Sigmoid colon (tissue), 3 donors: ENCODE measurements at regions not wholly inside any gene's neighbourhood (a gene's known extent, or its start where the extent isn't known, plus 50 kb on each side); places are given as distances from the start of the nearest gene placed in this dataset.

Source experiments
- POLR2A ChIP-seq, 2 donors: fragments of 450-650 bp; IDR thresholded peaks; one replicate each; pipeline ENCODE4 v1.6.1; 2016; ENCODE audit warnings: antibody characterized with exemption in 2 of 2, mild to moderate bottlenecking in 2 of 2, moderate library complexity in 2 of 2
- TF ChIP-seq, protein P1 (sequence below), 4 experiments: fragments of 450-650 bp in 3 of 4; fragments of 200-600 bp in 1 of 4; IDR thresholded peaks; one replicate each; pipeline ENCODE4 v1.5.1; 2016 to 2019; ENCODE audit warnings: antibody characterized with exemption in 4 of 4, mild to moderate bottlenecking in 3 of 4, moderate library complexity in 2 of 4

DNA sequence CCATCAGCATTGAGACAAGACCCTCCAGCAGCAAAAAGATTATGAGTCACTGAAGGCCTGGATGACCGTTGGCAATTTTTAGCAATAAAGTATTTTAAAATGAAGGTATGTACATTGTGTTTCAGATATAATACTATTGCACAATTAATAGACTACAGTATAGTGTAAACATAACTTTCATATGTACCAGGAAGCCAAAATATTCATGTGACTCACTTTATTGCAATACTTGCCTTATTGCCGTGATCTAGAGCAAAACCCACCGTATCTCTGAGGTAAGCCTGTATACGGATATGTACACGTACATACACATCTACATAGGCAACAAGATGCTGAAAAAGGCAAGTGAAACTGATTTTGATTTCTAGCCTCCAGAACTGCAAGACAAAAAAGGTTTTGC lies 103.3 kb downstream of the EDNRB start:
- TF ChIP-seq, protein P1, sequence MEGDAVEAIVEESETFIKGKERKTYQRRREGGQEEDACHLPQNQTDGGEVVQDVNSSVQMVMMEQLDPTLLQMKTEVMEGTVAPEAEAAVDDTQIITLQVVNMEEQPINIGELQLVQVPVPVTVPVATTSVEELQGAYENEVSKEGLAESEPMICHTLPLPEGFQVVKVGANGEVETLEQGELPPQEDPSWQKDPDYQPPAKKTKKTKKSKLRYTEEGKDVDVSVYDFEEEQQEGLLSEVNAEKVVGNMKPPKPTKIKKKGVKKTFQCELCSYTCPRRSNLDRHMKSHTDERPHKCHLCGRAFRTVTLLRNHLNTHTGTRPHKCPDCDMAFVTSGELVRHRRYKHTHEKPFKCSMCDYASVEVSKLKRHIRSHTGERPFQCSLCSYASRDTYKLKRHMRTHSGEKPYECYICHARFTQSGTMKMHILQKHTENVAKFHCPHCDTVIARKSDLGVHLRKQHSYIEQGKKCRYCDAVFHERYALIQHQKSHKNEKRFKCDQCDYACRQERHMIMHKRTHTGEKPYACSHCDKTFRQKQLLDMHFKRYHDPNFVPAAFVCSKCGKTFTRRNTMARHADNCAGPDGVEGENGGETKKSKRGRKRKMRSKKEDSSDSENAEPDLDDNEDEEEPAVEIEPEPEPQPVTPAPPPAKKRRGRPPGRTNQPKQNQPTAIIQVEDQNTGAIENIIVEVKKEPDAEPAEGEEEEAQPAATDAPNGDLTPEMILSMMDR (IDR thresholded peaks at IDR 0.05) = no peak
- TF ChIP-seq POLR2A (IDR thresholded peaks at IDR 0.05) = no peak
